Thyroid gland (tissue), 4 donors: ENCODE measurements at regions not wholly inside any gene's neighbourhood (a gene's known extent, or its start where the extent isn't known, plus 50 kb on each side); places are given as distances from the start of the nearest gene placed in this dataset.

Experiments used
- POLR2A ChIP-seq, 2 donors: fragments of 450-650 bp; IDR thresholded peaks; one replicate each; pipeline ENCODE4 v1.6.1; 2017; ENCODE audit warnings: antibody characterized with exemption in 2 of 2, mild to moderate bottlenecking in 2 of 2, moderate library complexity in 1 of 2
- TF ChIP-seq, protein P1 (sequence below), 6 experiments: fragments of 200-600 bp in 3 of 6; fragments of 450-650 bp in 3 of 6; sonication (generic) in 3 of 6; IDR thresholded peaks; one replicate each; pipeline ENCODE4 v1.5.1; 2016 to 2019; ENCODE audit warnings: antibody characterized with exemption in 6 of 6, mild to moderate bottlenecking in 2 of 6, inconsistent platforms in 1 of 6, moderate library complexity in 1 of 6

GRCh38 chr11:80562523-80563125 is 1121.8 kb upstream of the TENM4 start:
- TF ChIP-seq, protein P1, sequence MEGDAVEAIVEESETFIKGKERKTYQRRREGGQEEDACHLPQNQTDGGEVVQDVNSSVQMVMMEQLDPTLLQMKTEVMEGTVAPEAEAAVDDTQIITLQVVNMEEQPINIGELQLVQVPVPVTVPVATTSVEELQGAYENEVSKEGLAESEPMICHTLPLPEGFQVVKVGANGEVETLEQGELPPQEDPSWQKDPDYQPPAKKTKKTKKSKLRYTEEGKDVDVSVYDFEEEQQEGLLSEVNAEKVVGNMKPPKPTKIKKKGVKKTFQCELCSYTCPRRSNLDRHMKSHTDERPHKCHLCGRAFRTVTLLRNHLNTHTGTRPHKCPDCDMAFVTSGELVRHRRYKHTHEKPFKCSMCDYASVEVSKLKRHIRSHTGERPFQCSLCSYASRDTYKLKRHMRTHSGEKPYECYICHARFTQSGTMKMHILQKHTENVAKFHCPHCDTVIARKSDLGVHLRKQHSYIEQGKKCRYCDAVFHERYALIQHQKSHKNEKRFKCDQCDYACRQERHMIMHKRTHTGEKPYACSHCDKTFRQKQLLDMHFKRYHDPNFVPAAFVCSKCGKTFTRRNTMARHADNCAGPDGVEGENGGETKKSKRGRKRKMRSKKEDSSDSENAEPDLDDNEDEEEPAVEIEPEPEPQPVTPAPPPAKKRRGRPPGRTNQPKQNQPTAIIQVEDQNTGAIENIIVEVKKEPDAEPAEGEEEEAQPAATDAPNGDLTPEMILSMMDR (IDR thresholded peaks at IDR 0.05): no peak
- no peak for TF ChIP-seq POLR2A (IDR thresholded peaks at IDR 0.05)
